GM18517 (cell line): ENCODE measurements at regions not wholly inside any gene's neighbourhood (a gene's known extent, or its start where the extent isn't known, plus 50 kb on each side); places are given as distances from the start of the nearest gene placed in this dataset.
"Not testable (repeated sequence)": the region's sequence is repeated elsewhere in the genome, so short reads cannot be mapped to it uniquely, and the experiment has no call there.

Experiments
- ATAC-seq: cut with Tn5 transposase; IDR thresholded peaks from one replicate; pipeline ENCODE4 v1.9.1; 2021; ENCODE audit warnings: mild to moderate bottlenecking, moderate library complexity; ENCODE audit not compliant: unreplicated experiment

GRCh38 chr20:11976966-11977365 lies 59.3 kb downstream of the BTBD3 start:
- no peak for ATAC-seq

- ATAC-seq: no peak
Measured at GRCh38 chr20:11978496-11978895, 60.8 kb downstream of the BTBD3 start.

DNA sequence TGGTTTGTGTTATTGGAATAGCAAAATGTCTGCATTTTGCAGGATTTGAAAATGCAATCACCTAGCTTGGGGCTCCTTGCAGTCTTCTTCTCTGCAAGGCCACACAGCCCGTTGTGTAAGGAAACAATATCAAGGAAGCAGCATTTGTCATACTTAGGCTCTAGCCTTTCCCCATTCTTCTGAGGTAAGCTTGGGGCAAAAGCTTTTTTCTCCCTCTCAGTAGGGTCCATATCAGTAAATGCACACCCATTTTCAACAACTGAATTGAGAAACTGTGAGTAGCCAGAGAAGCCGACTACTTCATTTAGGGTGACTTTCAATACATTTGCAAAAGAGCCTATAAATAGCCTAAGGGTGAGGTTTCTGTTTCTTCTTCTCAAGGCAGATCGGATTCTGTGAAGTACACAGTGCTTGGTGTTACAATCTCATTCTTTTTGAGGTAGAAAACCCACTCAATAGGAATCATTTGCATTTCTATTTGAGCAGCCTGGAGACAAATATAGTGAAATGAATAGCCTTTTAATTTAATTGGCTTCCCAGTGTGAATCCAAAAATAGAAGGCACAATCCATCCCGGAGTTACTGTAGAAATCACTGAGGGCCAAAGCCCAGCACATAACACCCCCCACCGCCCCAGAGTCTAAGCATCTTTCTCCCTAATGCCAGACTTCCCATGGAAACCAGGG lies 61.8 kb downstream of the BTBD3 start:
- no peak for ATAC-seq

GRCh38 chr20:11980263-11980662 lies 62.6 kb downstream of the BTBD3 start:
- ATAC-seq: no peak

DNA sequence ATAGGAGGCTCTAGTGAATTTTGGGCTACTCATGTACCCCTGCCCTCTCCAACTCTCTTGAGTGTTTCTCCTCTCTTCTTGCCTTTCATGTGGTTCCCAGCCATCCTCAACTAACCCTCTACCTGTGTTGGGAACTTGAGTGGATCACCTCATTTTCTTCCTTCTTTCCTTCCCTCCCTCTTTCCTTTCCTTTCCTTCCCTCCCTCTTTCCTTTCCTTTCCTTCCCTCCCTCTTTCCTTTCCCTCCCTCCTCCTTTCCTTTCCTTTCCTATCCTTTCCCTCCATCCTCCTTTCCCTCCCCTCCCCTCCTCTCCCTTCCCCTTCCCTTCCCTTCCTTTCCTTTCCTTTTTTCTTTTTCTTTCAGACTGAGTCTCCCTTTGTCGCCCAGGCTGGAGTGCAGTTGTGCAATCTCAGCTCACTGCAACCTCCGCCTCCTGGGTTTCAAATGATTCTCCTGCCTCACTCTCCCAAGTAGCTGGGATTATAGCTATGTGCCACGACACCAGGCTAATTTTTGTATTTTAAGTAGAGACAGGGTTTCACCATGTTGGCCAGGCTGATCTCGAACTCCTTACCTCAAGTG lies 63.8 kb downstream of the BTBD3 start:
- ATAC-seq: no peak

GRCh38 chr20:11982289-11982954 lies 64.7 kb downstream of the BTBD3 start:
- no peak for ATAC-seq

DNA sequence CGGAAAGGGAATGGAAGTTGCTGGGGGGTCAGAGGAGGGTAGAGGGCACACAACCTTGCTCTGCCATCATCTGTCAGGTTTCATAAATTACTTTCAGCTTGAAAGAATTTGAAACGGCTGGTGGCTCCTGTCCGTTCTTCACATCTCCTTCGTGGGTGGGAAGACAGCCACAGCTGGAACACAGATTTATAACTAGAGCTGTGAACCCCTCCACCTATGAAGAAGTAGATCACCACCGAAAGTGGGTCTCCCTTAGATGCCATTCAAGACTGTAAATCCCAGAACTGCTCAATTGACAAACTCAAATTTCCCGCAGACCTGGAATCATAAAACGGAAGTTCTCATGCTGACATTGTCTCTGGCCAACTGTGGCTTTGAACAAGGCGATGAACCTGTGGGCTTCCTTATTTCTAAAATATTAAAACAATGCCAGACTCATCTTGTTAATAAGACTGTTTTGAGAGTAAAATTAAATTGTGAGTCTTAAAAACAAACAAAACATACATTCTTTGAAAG lies 65.3 kb downstream of the BTBD3 start:
- no peak for ATAC-seq

- ATAC-seq: no peak
Measured at GRCh38 chr20:11986954-11987353, 69.3 kb downstream of the BTBD3 start.

GRCh38 chr20:11987526-11987925 lies 69.8 kb downstream of the BTBD3 start:
- no peak for ATAC-seq

DNA sequence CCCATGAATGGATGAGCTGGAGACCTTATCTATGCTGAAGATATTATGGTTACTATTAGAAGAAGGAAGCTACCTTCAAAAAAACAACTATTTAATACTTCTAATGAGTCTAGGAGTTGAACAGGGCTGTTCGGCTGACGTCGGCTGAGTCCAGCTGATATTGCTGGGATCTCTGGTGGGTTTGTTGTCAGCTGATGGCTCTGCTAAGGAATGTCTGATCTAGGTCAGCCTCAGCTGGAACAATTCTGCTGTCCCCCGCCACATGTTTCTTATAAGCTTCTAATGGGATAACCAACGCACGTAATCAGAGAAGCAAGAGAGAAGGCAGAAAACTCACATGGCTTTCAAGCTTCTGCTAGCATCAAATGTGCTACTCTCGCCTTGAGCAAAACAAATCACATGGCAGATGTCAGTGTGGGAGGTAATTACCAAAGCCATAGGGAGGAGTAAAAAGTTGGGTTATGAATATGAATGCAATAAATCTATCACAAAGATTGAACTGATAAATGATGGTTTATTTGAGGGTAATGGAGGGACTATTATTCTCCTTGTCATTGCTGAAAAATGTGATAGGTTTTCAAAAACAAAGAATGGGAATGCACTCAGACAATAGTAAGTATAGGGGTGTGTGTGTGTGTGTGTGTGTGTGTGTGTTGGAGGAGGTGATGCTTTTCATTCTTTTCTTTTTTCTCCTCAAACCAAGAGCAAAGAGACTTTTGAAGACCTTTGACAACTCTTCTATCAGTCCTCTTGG lies 71.5 kb downstream of the BTBD3 start:
- ATAC-seq: no peak

GRCh38 chr20:11992426-11992825 lies 74.7 kb downstream of the BTBD3 start:
- ATAC-seq: no peak

DNA sequence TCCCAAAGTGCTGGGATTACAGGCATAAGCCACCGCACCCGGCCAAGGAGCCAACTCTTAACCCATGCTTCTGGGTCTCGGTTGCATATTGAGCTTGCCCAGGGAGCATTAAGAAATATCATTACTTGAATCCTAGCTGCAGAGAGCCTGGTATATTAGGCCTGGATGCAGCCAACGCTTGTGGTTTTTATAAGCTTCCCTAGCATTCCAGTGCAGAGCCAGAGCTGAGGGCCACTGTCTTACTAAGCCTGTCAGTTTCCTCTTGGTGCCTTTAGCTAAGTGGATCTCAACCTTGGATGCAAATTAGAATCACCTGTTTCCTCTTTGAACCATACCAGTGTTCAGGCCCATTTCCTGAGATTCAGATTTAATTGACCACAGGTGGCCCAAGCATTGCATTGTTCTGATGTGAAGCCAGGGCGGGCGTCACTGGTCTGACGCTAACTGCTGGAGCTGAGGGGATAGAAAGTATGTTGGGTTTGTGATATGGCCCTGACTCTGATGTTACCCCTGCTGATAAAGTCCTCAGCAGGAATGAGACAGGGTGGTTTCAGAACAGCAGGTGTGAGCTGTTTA lies 76.3 kb downstream of the BTBD3 start:
- ATAC-seq: no peak

DNA sequence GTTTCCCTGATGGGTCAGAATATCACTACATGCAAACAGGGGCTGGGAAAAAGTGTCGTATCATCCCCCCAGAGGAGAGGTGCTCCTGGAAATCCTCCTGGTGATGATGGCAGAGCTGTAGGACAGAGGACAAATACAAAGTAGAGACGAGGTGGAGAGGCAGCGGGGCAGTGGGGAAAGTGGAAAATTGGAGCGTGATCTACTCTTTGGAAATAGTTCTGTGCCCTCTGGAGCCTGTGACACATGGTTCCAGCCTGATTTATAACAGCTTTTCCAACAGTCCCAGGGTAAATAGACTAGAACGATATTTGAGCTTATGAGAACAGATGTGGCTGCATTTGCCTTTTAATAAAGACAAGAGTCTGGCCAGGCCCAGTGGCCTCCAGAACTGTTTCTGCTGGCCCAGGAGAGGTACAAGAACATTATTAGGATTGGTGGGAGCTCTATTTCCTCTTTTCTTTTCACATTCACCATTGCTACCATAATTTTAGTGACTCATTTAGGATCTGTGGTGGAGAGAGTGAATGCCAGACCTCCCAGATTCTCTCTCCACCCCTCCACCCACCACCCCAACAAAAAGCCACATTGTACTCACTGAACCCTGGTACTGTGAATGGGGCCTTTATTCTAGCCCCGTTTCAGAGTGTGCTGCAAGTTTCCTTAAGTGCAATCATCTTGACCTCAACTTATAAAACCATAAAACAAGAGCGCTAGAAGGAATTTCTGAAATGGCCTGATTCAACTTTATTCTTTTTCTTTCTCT lies 78.3 kb downstream of the BTBD3 start:
- no peak for ATAC-seq

DNA sequence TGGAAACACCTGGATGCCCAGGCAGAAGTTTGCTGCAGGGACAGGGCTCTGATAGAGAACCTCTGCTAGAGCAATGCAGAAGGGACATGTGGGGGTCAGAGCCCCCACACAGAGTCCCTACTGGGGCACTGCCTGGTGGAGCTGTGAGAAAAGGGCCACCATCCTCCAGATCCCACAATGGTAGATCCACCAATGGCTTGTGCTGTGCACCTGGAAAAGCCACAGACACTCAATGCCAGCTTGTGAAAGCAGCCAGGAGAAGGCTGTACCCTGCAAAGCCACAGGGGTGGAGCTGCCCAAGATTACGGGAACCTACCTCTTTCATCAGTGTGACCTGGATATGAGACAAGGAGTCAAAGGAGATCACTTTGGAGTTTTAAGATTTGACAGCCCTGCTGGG lies 87.1 kb downstream of the BTBD3 start:
- not testable (repeated sequence) for ATAC-seq

DNA sequence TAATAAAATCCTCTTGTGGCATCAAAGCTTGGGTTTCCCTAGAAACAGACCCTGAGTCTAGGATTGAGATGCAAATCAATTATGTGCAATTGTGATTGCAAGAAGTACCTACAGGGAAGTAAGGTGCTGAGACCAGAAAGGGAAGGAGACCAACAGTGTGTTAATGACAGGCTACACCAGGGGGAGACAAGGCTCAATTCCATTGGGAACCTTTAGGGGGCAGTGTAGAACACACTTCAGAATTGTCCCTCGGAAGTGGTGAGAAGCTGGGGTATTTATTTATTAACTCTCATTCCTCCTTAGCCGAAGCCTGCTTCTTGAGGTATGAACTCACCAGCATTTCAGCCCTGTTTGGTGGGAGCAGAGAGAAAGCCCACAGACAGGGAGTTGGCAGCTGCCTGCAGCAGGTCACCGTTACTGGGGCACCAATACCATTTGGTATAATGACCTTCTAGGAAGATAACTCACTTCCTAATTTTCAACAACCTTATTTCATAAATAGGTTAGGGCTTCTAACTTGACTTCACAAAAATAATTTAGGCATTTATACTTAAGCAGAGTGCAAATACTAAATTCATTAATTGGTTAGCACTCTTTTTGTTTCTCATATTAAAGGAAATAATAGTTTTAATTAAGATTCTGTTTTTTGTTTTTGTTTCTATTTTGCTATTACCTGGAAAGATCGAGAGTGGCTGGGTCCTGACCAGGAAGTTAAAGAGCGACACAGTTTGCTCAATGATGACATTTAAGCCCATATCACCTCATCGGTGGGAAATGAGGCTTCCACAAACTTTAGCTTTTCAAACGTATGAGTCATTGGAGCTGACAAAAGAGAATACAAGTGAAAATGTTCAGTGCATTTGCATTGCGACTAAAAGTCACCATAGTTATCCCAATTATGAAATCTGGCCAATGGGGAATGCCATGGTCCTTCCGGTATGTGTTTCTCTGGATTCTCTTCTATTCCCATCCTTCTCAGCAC lies 94.8 kb downstream of the BTBD3 start:
- ATAC-seq: no peak

- ATAC-seq: no peak
Measured at GRCh38 chr20:12014276-12014675, 96.6 kb downstream of the BTBD3 start.

- no peak for ATAC-seq
Measured at GRCh38 chr20:12014736-12015135, 97.0 kb downstream of the BTBD3 start.

DNA sequence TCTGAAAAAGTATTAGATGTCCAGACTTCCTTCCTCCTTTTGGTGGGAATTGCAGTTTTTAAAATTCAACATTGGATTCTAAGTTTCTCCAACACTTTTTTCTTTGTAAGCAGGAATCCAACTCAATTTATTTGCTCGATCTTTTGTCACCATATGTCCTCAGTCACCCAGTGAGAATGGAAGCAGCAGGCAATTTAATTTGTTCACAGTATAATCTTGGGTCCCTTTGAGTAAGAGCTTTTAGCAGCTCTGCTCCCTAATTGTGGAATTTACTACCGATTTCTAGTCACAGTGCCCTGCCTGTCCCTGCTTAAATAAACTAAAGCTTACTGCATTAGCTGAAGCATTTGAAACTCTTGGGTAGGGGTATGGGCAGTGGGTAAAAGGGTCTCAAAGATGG lies 98.6 kb downstream of the BTBD3 start:
- ATAC-seq: no peak

DNA sequence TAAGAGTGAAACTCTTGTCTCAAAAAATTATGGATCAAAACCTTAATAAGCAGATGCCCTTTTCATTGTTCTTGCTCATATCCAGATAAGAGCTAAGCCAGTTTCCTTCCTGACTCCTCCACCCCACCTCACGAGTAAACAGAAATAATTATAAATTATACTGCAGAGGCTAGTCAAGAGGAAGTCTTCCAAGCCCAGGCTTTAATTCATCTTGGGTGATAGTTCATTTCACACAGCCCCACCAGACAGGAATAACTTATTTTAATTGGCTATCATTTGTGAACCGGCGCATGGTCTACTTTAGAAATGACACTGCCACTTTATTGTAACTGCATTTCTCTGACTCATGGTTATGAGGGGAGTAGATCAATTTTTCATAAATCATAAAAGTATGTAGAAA lies 102.0 kb downstream of the BTBD3 start:
- no peak for ATAC-seq
